ENCODE measurements at regions not wholly inside any gene's neighbourhood (a gene's known extent, or its start where the extent isn't known, plus 50 kb on each side); places are given as distances from the start of the nearest gene placed in this dataset.

GRCh38 chr1:14377386-14377785 is 221.1 kb upstream of the KAZN start:
- H3K79me2 ChIP-seq (ENCODE audit: low read depth), result no peaks in the 10 kb centered on the region
- intact Hi-C loops (cut with micrococcal nuclease; ENCODE audit: unreplicated experiment), result no loop called here
- H3K9me3 ChIP-seq (ENCODE audit: insufficient read depth, low read depth), result no peaks in the 10 kb centered on the region
- no peaks in the 10 kb centered on the region for H3F3A ChIP-seq (ENCODE audit: insufficient read depth, low read depth)
- BruUV-seq (replicated peaks), result no TSS peak
- H3K36me3 ChIP-seq (ENCODE audit: low read depth), result no peaks in the 10 kb centered on the region
- no peaks in the 10 kb centered on the region for H3K27me3 ChIP-seq (ENCODE audit: insufficient read depth, low read depth)
- H3K4me3 ChIP-seq, result no peak overlapping the region
- DNase-seq, result no peak
- CTCF ChIA-PET, result no interaction called here
- no peaks in the 10 kb centered on the region for H4K20me1 ChIP-seq (ENCODE audit: insufficient read depth)
- TF ChIP-seq EZH2 (IDR thresholded peaks at IDR 0.05; ENCODE audit: low read depth), result no peak
- TF ChIP-seq CTCF (conservative IDR thresholded peaks at IDR 0.05), result no peak
- POLR2A ChIA-PET (ENCODE audit: unreplicated experiment), result no interaction called here
- no peaks in the 10 kb centered on the region for H3K9me2 ChIP-seq (ENCODE audit: insufficient read depth)
- no peak overlapping the region for H2AFZ ChIP-seq
- no peak overlapping the region for H3K4me2 ChIP-seq
- no peak overlapping the region for H3K27ac ChIP-seq
- H3K4me1 ChIP-seq (replicated peaks; ENCODE audit: insufficient read depth), result no peaks in the 10 kb centered on the region

GRCh38 chr1:14380408-14380807 is 218.1 kb upstream of the KAZN start:
- DNase-seq, result no peak
- Histone ChIP-seq H3F3A (ENCODE audit: insufficient read depth, low read depth) (no peaks in the 10 kb centered on the region), H3K9me2 (ENCODE audit: insufficient read depth) (no peaks in the 10 kb centered on the region), H4K20me1 (ENCODE audit: insufficient read depth) (no peaks in the 10 kb centered on the region), H3K27me3 (ENCODE audit: insufficient read depth, low read depth) (no peaks in the 10 kb centered on the region), H2AFZ (no peak overlapping the region), H3K36me3 (ENCODE audit: low read depth) (no peaks in the 10 kb centered on the region), H3K9me3 (ENCODE audit: insufficient read depth, low read depth) (no peaks in the 10 kb centered on the region), H3K79me2 (ENCODE audit: low read depth) (no peaks in the 10 kb centered on the region), H3K4me2 (no peak overlapping the region), H3K4me1 (replicated peaks; ENCODE audit: insufficient read depth) (no peaks in the 10 kb centered on the region), H3K27ac (no peak overlapping the region), H3K4me3 (no peak overlapping the region)
- intact Hi-C loops (cut with micrococcal nuclease; ENCODE audit: unreplicated experiment), result no loop called here
- ChIA-PET CTCF (no interaction called here), POLR2A (ENCODE audit: unreplicated experiment) (no interaction called here)
- no TSS peak for BruUV-seq (replicated peaks)
- TF ChIP-seq CTCF (conservative IDR thresholded peaks at IDR 0.05), result no peak
- TF ChIP-seq EZH2 (IDR thresholded peaks at IDR 0.05; ENCODE audit: low read depth), result no peak

- Histone ChIP-seq H3K27ac (no peak overlapping the region), H3K4me3 (no peak overlapping the region), H3K36me3 (ENCODE audit: low read depth) (no peaks in the 10 kb centered on the region), H4K20me1 (ENCODE audit: insufficient read depth) (no peaks in the 10 kb centered on the region), H3K79me2 (ENCODE audit: low read depth) (no peaks in the 10 kb centered on the region), H3K9me2 (ENCODE audit: insufficient read depth) (no peaks in the 10 kb centered on the region), H3K27me3 (ENCODE audit: insufficient read depth, low read depth) (no peaks in the 10 kb centered on the region), H3K9me3 (ENCODE audit: insufficient read depth, low read depth) (no peaks in the 10 kb centered on the region), H3K4me1 (replicated peaks; ENCODE audit: insufficient read depth) (no peaks in the 10 kb centered on the region), H2AFZ (no peak overlapping the region), H3F3A (ENCODE audit: insufficient read depth, low read depth) (no peaks in the 10 kb centered on the region), H3K4me2 (no peak overlapping the region)
- CTCF ChIA-PET, result no interaction called here
- no peak for DNase-seq
- POLR2A ChIA-PET (ENCODE audit: unreplicated experiment), result no interaction called here
- TF ChIP-seq EZH2 (IDR thresholded peaks at IDR 0.05; ENCODE audit: low read depth) (no peak), CTCF (conservative IDR thresholded peaks at IDR 0.05) (no peak)
- intact Hi-C loops (cut with micrococcal nuclease; ENCODE audit: unreplicated experiment), result no loop called here
- no TSS peak for BruUV-seq (replicated peaks)
Measured at GRCh38 chr1:14390816-14391215, 207.7 kb upstream of the KAZN start.

Data from PC-9 (cell line).